Gastroesophageal sphincter (tissue), 4 donors: ENCODE measurements at regions not wholly inside any gene's neighbourhood (a gene's known extent, or its start where the extent isn't known, plus 50 kb on each side); places are given as distances from the start of the nearest gene placed in this dataset.
A peak's percentile ranks its signal among the peaks of the same experiment; 100 is the strongest.

ENCODE experiments used
- ATAC-seq: fragments of 150-250 bp; one replicate; pipeline ENCODE4 v1.9.1; 2016; ENCODE audit warnings: mild to moderate bottlenecking, moderate library complexity
- H3K27ac ChIP-seq, 4 donors: fragments of 200-600 bp; sonication (generic) in 3 of 4; 1 replicate in 3 of 4; 2 replicates in 1 of 4; pipeline ENCODE4 v1.5.1; 2016 to 2019
- H3K27me3 ChIP-seq: fragments of 200-600 bp; sonication (generic); one replicate; pipeline ENCODE4 v1.5.1; 2019
- H3K36me3 ChIP-seq, 2 donors: fragments of 200-600 bp; sonication (generic); one replicate each; pipeline ENCODE4 v1.5.1; 2019; ENCODE audit warnings: control low read depth in 1 of 2
- H3K4me1 ChIP-seq, 3 donors: fragments of 200-600 bp; sonication (generic); 1 replicate in 2 of 3; 2 replicates in 1 of 3; pipeline ENCODE4 v1.5.1; 2016 to 2019; ENCODE audit warnings: control low read depth in 2 of 3
- H3K4me3 ChIP-seq, 2 donors: fragments of 200-600 bp; sonication (generic); one replicate each; pipeline ENCODE4 v1.5.1; 2019; ENCODE audit warnings: mild to moderate bottlenecking in 1 of 2, moderate library complexity in 1 of 2
- H3K9me3 ChIP-seq, 3 donors: fragments of 200-600 bp; sonication (generic); one replicate each; pipeline ENCODE4 v1.5.1; 2017 to 2019; ENCODE audit warnings: control low read depth in 2 of 3
- EP300 ChIP-seq: sonication (generic); formaldehyde crosslinking; IDR thresholded peaks from one replicate; pipeline ENCODE4 v1.6.1; 2017; ENCODE audit warnings: antibody characterized with exemption, mild to moderate bottlenecking
- POLR2A ChIP-seq, 2 donors: fragments of 450-650 bp; IDR thresholded peaks; one replicate each; pipeline ENCODE4 v1.6.1; 2017; ENCODE audit warnings: antibody characterized with exemption in 2 of 2, mild to moderate bottlenecking in 2 of 2, moderate library complexity in 1 of 2
- POLR2AphosphoS5 ChIP-seq: sonication (generic); formaldehyde crosslinking; IDR thresholded peaks from one replicate; pipeline ENCODE4 v1.6.1; 2017; ENCODE audit warnings: antibody characterized with exemption
- WGBS, 2 donors: methylation state at CpG; one replicate each; pipeline ENCODE4 v1.1.5; 2018; ENCODE audit warnings: low coverage in 1 of 2; 5-methylcytosine and 5-hydroxymethylcytosine counted together
- TF ChIP-seq, protein P1 (sequence below), 4 experiments: fragments of 200-600 bp in 2 of 4; fragments of 450-650 bp in 2 of 4; sonication (generic) in 1 of 4; IDR thresholded peaks; one replicate each; pipeline ENCODE4 v1.5.1; 2017 to 2019; ENCODE audit warnings: antibody characterized with exemption in 4 of 4, mild to moderate bottlenecking in 2 of 4, moderate library complexity in 2 of 4

DNA sequence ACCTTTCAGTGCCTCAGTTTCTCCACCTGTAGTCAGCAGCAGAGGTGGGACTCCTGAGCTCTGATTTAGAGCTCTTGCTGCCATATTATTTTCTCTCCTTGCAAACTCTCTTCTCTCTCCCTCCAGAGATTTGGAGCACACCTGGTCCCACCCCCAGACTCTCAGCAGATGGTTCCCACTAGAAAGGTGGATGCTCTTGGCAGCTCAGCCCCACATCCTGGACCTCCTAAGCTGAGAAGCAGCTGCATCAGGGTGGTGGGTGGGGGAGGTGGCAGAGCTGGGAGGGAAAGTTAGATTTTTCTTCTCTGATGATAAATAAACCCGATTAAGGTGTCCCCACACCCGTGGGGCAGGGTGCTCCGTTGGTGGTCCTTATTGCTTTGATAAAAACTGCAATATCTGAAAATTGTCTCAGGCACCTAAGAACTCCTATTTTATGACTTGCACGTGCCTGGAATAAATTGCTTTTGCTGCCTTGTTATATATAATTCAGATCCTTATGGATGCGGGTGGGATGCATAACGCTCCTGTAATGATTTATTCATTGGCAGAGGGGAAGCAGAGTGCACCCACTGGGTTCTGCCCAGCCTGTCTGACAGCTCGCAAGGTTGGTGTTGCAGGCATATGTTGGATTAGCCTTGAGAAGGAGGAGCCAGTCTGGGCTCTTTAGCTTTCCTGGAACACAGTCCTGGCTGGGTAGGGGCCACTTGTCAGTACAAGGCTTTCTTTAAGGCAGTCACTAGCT lies 214.2 kb downstream of the SUDS3 start:
- no peak overlapping the region for H3K27ac ChIP-seq
- no peaks in the 10 kb centered on the region for H3K4me1 ChIP-seq
- H3K9me3 ChIP-seq: peaks cover 0 to 13% (median 0%) of the 10 kb centered on the region in 3 donors
- H3K4me3 ChIP-seq: no peak overlapping the region
- TF ChIP-seq POLR2AphosphoS5 (no peak), EP300 (no peak), POLR2A (IDR thresholded peaks at IDR 0.05) (no peak)
- TF ChIP-seq, protein P1, sequence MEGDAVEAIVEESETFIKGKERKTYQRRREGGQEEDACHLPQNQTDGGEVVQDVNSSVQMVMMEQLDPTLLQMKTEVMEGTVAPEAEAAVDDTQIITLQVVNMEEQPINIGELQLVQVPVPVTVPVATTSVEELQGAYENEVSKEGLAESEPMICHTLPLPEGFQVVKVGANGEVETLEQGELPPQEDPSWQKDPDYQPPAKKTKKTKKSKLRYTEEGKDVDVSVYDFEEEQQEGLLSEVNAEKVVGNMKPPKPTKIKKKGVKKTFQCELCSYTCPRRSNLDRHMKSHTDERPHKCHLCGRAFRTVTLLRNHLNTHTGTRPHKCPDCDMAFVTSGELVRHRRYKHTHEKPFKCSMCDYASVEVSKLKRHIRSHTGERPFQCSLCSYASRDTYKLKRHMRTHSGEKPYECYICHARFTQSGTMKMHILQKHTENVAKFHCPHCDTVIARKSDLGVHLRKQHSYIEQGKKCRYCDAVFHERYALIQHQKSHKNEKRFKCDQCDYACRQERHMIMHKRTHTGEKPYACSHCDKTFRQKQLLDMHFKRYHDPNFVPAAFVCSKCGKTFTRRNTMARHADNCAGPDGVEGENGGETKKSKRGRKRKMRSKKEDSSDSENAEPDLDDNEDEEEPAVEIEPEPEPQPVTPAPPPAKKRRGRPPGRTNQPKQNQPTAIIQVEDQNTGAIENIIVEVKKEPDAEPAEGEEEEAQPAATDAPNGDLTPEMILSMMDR (IDR thresholded peaks at IDR 0.05): no peak
- WGBS, 2 donors: 33 to 61% methylated on average over 1 to 2 of the region's 7 CpGs
- ATAC-seq: no peak
- H3K36me3 ChIP-seq: no peaks in the 10 kb centered on the region
- no peaks in the 10 kb centered on the region for H3K27me3 ChIP-seq

DNA sequence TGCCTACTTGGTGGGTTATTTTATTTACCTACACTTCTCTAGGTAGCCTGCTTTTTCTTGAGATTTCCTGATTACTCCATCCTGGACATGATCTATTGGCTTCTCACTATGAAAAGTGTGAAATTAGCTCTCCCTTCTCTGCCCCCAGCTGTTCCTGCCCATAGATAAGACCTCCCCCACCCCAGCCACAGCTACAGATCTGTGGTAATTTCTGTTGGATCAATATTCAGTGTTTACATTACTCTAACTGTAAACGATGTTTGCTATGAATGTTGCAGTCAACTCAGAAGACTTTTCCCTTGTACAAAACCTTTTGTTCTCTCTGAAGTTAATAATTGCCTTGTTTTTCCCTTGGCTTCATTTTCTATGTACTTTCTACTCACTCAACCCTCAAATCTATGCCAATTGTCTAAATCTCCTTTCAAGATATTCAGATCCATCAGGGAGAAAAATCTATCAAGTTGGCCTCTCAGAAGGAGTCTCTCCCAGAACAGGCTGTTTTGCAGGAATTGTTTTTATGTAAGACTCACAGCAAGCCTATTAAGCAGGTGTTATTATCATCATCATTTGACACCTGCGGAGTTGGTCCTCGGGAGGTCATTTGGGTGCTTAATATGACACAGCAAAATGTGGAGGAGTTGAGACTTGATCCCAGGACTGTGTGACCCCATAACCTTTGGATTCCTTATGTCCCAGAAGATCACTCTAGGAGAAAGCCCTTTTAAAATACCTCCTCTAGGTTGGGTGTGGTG lies 227.4 kb downstream of the SUDS3 start:
- peaks cover 0 to 6% (median 0%) of the 10 kb centered on the region in 3 donors for H3K9me3 ChIP-seq
- peaks cover 0 to 14% (median 0%) of the 10 kb centered on the region in 3 donors for H3K4me1 ChIP-seq
- H3K4me3 ChIP-seq: no peak overlapping the region
- peak overlapping the region in 1 of 4 donors; percentile 19 for H3K27ac ChIP-seq
- H3K36me3 ChIP-seq: no peaks in the 10 kb centered on the region
- no peaks in the 10 kb centered on the region for H3K27me3 ChIP-seq
- 38 to 58% methylated on average over 1 to 3 of the region's 3 CpGs for WGBS, 2 donors
- no peak for ATAC-seq
- TF ChIP-seq EP300: no peak
- TF ChIP-seq POLR2A (IDR thresholded peaks at IDR 0.05): no peak
- TF ChIP-seq, protein P1 (IDR thresholded peaks at IDR 0.05): no peak
- no peak for TF ChIP-seq POLR2AphosphoS5

DNA sequence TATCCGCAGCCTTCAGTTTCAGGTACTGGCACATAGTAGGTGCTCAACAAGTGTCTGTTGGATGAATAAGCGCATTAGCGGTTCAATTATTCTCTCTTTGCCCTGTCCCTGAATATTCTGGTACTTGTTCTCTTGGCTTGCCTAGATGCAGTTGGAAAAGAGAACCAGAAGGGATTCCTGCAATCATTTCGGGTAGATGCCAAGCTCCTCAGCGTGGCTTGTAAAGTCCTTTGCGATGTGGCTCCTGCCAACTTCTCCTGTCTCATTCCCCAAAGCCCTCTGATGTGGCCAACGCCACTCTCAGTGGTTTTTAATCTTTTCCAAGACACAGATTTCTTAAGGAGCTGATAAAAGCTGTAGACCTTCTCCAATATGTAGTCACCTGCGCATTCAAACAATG lies 230.3 kb downstream of the SUDS3 start:
- no peak overlapping the region for H3K4me3 ChIP-seq
- H3K9me3 ChIP-seq: peaks cover 0 to 6% (median 0%) of the 10 kb centered on the region in 3 donors
- no peak for ATAC-seq
- peaks cover 2 to 36% (median 5%) of the 10 kb centered on the region in 3 donors for H3K4me1 ChIP-seq
- H3K27ac ChIP-seq: no peak overlapping the region
- no peaks in the 10 kb centered on the region for H3K36me3 ChIP-seq
- 64 to 87% methylated on average over 6 to 7 of the region's 8 CpGs for WGBS, 2 donors
- no peaks in the 10 kb centered on the region for H3K27me3 ChIP-seq
- TF ChIP-seq EP300: no peak
- TF ChIP-seq POLR2AphosphoS5: no peak
- TF ChIP-seq, protein P1 (IDR thresholded peaks at IDR 0.05): no peak
- TF ChIP-seq POLR2A (IDR thresholded peaks at IDR 0.05): no peak

DNA sequence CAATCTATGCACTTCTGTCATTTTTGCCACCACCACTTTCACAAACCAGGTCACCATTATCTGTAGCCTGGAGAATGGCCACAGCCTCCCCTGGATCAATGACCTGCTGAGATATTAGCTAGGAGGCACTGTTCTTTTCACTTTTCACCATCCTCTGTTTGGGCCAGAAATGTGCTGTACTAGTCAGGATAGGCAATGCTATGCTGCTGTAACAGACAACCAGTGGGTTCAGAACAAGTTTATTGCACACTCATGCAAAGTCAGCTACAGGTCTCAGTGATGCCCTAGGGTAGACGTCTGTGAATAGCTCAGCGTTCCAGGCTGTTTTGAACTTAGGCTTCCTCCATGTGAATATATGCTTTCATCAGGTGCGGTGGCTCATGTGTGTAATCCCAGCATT lies 231.5 kb downstream of the SUDS3 start:
- Histone ChIP-seq H3K4me3 (no peak overlapping the region), H3K36me3 (no peaks in the 10 kb centered on the region), H3K27me3 (no peaks in the 10 kb centered on the region), H3K27ac (no peak overlapping the region), H3K9me3 (peaks cover 0 to 6% (median 0%) of the 10 kb centered on the region in 3 donors), H3K4me1 (peaks cover 2 to 42% (median 5%) of the 10 kb centered on the region in 3 donors)
- WGBS, 2 donors: 100% methylated on average over 1 of the region's 3 CpGs; no CpG with 5 or more reads in 1 of the 2 donors
- TF ChIP-seq POLR2AphosphoS5 (no peak), EP300 (no peak), POLR2A (IDR thresholded peaks at IDR 0.05) (no peak)
- TF ChIP-seq, protein P1 (IDR thresholded peaks at IDR 0.05): no peak
- no peak for ATAC-seq
